GM12864 (cell line): ENCODE measurements at regions not wholly inside any gene's neighbourhood (a gene's known extent, or its start where the extent isn't known, plus 50 kb on each side); places are given as distances from the start of the nearest gene placed in this dataset.

Experiments
- DNase-seq: peaks from one replicate; pipeline ENCODE4 v3.0.0-alpha.2; 2011; ENCODE audit warnings: low read depth
- H3K4me3 ChIP-seq: 2 replicates; pipeline ENCODE4 v1.5.1; 2011; ENCODE audit warnings: mild to moderate bottlenecking, low read depth, low read length, control low read depth
- CTCF ChIP-seq: IDR thresholded peaks from 2 replicates; pipeline ENCODE4 v1.5.1; 2011; ENCODE audit warnings: low read depth, mild to moderate bottlenecking, moderate library complexity, low read length, control low read depth, inconsistent platforms; ENCODE audit errors: missing control alignments

- no peak overlapping the region for H3K4me3 ChIP-seq
- no peak for TF ChIP-seq CTCF
- DNase-seq: no peak
These were observed 1329.1 kb downstream of the PCDH18 start for GRCh38 chr4:136203199-136203598.

- TF ChIP-seq CTCF: no peak
- H3K4me3 ChIP-seq: no peak overlapping the region
- DNase-seq: no peak
These were observed 1333.9 kb downstream of the PCDH18 start for GRCh38 chr4:136198358-136198757.

GRCh38 chr4:136194962-136195361, 1337.3 kb downstream of the PCDH18 start:
- no peak for DNase-seq
- no peak for TF ChIP-seq CTCF
- no peak overlapping the region for H3K4me3 ChIP-seq

GRCh38 chr4:136186650-136187049, 1345.6 kb downstream of the PCDH18 start:
- H3K4me3 ChIP-seq: no peak overlapping the region
- no peak for DNase-seq
- TF ChIP-seq CTCF: no peak

- DNase-seq: no peak
- no peak for TF ChIP-seq CTCF
- no peak overlapping the region for H3K4me3 ChIP-seq
These were observed 1348.8 kb downstream of the PCDH18 start for GRCh38 chr4:136183513-136183912.

- DNase-seq: no peak
- TF ChIP-seq CTCF: no peak
- H3K4me3 ChIP-seq: no peak overlapping the region
These were observed 1375.3 kb downstream of the PCDH18 start for GRCh38 chr4:136156947-136157346.

GRCh38 chr4:136150046-136150445, 1382.2 kb downstream of the PCDH18 start:
- DNase-seq: no peak
- H3K4me3 ChIP-seq: no peak overlapping the region
- TF ChIP-seq CTCF: no peak
